SU-DHL-6 (cell line): ENCODE measurements at regions not wholly inside any gene's neighbourhood (a gene's known extent, or its start where the extent isn't known, plus 50 kb on each side); places are given as distances from the start of the nearest gene placed in this dataset.

ENCODE experiments used
- EZH2phosphoT487 ChIP-seq: fragments of 200-600 bp; sonication (generic), shearing (Covaris generic); conservative IDR thresholded peaks from 2 replicates; pipeline ENCODE4 v1.6.1; 2018; ENCODE audit warnings: mild to moderate bottlenecking, antibody characterized with exemption, low read length, moderate library complexity, mixed read lengths
- TF ChIP-seq, protein P1 (sequence below): fragments of 200-600 bp; sonication (generic); IDR thresholded peaks from one replicate; pipeline ENCODE4 v1.5.1; 2017; ENCODE audit warnings: antibody characterized with exemption, mild to moderate bottlenecking, low read length, moderate library complexity; ENCODE audit not compliant: insufficient read depth, poor library complexity, severe bottlenecking

DNA sequence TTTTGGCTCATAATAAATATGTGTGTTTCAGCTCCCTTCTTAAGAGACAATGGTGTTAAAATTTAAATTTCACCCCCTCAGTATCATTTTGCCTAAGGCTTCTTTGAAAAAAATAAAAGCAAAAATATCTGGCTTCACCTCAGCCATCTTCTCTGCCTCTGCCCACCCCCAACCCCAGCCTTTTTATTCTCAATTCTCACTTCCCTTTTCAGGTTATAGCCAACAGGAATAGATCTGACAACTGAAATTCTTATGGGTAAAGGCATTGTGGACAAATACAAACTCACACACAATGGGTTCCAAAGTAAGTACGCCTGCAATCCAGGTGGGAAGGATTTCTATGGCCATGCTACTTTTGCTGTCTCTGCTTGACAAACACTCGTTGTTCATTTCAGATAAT, 399.0 kb upstream of the ARRDC4 start:
- TF ChIP-seq, protein P1, sequence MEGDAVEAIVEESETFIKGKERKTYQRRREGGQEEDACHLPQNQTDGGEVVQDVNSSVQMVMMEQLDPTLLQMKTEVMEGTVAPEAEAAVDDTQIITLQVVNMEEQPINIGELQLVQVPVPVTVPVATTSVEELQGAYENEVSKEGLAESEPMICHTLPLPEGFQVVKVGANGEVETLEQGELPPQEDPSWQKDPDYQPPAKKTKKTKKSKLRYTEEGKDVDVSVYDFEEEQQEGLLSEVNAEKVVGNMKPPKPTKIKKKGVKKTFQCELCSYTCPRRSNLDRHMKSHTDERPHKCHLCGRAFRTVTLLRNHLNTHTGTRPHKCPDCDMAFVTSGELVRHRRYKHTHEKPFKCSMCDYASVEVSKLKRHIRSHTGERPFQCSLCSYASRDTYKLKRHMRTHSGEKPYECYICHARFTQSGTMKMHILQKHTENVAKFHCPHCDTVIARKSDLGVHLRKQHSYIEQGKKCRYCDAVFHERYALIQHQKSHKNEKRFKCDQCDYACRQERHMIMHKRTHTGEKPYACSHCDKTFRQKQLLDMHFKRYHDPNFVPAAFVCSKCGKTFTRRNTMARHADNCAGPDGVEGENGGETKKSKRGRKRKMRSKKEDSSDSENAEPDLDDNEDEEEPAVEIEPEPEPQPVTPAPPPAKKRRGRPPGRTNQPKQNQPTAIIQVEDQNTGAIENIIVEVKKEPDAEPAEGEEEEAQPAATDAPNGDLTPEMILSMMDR = no peak
- TF ChIP-seq EZH2phosphoT487 = no peak
